ENCODE measurements at regions not wholly inside any gene's neighbourhood (a gene's known extent, or its start where the extent isn't known, plus 50 kb on each side); places are given as distances from the start of the nearest gene placed in this dataset.

GRCh38 chr2:51575181-51575580 lies 543.2 kb upstream of the NRXN1 start:
- no peaks in the 10 kb centered on the region for H3K36me3 Mint-ChIP-seq (ENCODE audit: unreplicated experiment)
- no peak for TF ChIP-seq CTCF (IDR thresholded peaks at IDR 0.05)
- H3K9me3 Mint-ChIP-seq (ENCODE audit: unreplicated experiment): no peaks in the 10 kb centered on the region
- DNase-seq (ENCODE audit: extremely low spot score, unreplicated experiment): no peak
- H3K27ac Mint-ChIP-seq (ENCODE audit: unreplicated experiment): no peak overlapping the region
- peaks cover 3% of the 10 kb centered on the region for H3K27me3 Mint-ChIP-seq (ENCODE audit: unreplicated experiment)
- H3K4me1 Mint-ChIP-seq (ENCODE audit: unreplicated experiment): no peaks in the 10 kb centered on the region
- H3K4me3 Mint-ChIP-seq (ENCODE audit: unreplicated experiment): no peak overlapping the region

GRCh38 chr2:51559026-51559425 lies 527.1 kb upstream of the NRXN1 start:
- no peak overlapping the region for H3K27ac Mint-ChIP-seq (ENCODE audit: unreplicated experiment)
- no peaks in the 10 kb centered on the region for H3K27me3 Mint-ChIP-seq (ENCODE audit: unreplicated experiment)
- H3K4me1 Mint-ChIP-seq (ENCODE audit: unreplicated experiment): no peaks in the 10 kb centered on the region
- TF ChIP-seq CTCF (IDR thresholded peaks at IDR 0.05): no peak
- peaks cover 4% of the 10 kb centered on the region for H3K9me3 Mint-ChIP-seq (ENCODE audit: unreplicated experiment)
- H3K36me3 Mint-ChIP-seq (ENCODE audit: unreplicated experiment): no peaks in the 10 kb centered on the region
- no peak overlapping the region for H3K4me3 Mint-ChIP-seq (ENCODE audit: unreplicated experiment)
- no peak for DNase-seq (ENCODE audit: extremely low spot score, unreplicated experiment)

- no peak for TF ChIP-seq CTCF (IDR thresholded peaks at IDR 0.05)
- H3K27ac Mint-ChIP-seq (ENCODE audit: unreplicated experiment): no peak overlapping the region
- H3K9me3 Mint-ChIP-seq (ENCODE audit: unreplicated experiment): peaks cover 4% of the 10 kb centered on the region
- H3K4me3 Mint-ChIP-seq (ENCODE audit: unreplicated experiment): no peak overlapping the region
- DNase-seq (ENCODE audit: extremely low spot score, unreplicated experiment): no peak
- no peaks in the 10 kb centered on the region for H3K27me3 Mint-ChIP-seq (ENCODE audit: unreplicated experiment)
- H3K4me1 Mint-ChIP-seq (ENCODE audit: unreplicated experiment): no peaks in the 10 kb centered on the region
- H3K36me3 Mint-ChIP-seq (ENCODE audit: unreplicated experiment): no peaks in the 10 kb centered on the region
These were observed 521.5 kb upstream of the NRXN1 start for GRCh38 chr2:51553476-51553875.

GRCh38 chr2:51535763-51536162 lies 503.8 kb upstream of the NRXN1 start:
- no peak for DNase-seq (ENCODE audit: extremely low spot score, unreplicated experiment)
- TF ChIP-seq CTCF (IDR thresholded peaks at IDR 0.05): no peak
- H3K9me3 Mint-ChIP-seq (ENCODE audit: unreplicated experiment): peaks cover 17% of the 10 kb centered on the region
- H3K4me1 Mint-ChIP-seq (ENCODE audit: unreplicated experiment): no peaks in the 10 kb centered on the region
- H3K36me3 Mint-ChIP-seq (ENCODE audit: unreplicated experiment): no peaks in the 10 kb centered on the region
- H3K27me3 Mint-ChIP-seq (ENCODE audit: unreplicated experiment): no peaks in the 10 kb centered on the region
- no peak overlapping the region for H3K4me3 Mint-ChIP-seq (ENCODE audit: unreplicated experiment)
- H3K27ac Mint-ChIP-seq (ENCODE audit: unreplicated experiment): no peak overlapping the region

- no peak overlapping the region for H3K4me3 Mint-ChIP-seq (ENCODE audit: unreplicated experiment)
- H3K4me1 Mint-ChIP-seq (ENCODE audit: unreplicated experiment): no peaks in the 10 kb centered on the region
- no peak for TF ChIP-seq CTCF (IDR thresholded peaks at IDR 0.05)
- no peaks in the 10 kb centered on the region for H3K36me3 Mint-ChIP-seq (ENCODE audit: unreplicated experiment)
- peaks cover 21% of the 10 kb centered on the region for H3K9me3 Mint-ChIP-seq (ENCODE audit: unreplicated experiment)
- no peaks in the 10 kb centered on the region for H3K27me3 Mint-ChIP-seq (ENCODE audit: unreplicated experiment)
- no peak overlapping the region for H3K27ac Mint-ChIP-seq (ENCODE audit: unreplicated experiment)
- DNase-seq (ENCODE audit: extremely low spot score, unreplicated experiment): no peak
These were observed 502.2 kb upstream of the NRXN1 start for GRCh38 chr2:51534166-51534565.
